ENCODE measurements at regions not wholly inside any gene's neighbourhood (a gene's known extent, or its start where the extent isn't known, plus 50 kb on each side); places are given as distances from the start of the nearest gene placed in this dataset.

DNA sequence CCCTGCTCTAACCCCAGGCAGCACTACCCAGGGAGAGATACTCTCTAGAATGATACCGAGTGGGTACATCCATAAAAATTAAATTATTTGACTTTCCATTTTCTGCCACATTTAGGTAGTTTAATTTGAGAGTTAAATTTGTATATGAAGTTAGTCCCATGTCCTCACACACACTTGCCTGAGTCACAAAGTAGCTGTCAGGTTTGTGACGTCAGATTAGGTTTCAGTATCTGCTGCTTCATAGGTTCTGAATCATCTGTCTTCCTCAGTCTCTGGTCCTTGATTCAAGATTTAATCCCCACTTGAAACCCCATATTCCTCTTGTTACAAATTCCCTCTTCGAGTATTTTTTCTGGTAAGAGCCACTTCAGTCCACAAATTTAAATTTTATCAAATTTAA, 738.6 kb upstream of the FAM98A start:
- DNase-seq (no peak), ATAC-seq (no peak)
- no peak overlapping the region for H3K4me3 ChIP-seq
- H3K27me3 ChIP-seq: no peaks in the 10 kb centered on the region
- intact Hi-C loops (cut with DNase I): no loop called here
- H3K27ac ChIP-seq: no peak overlapping the region
- no peaks in the 10 kb centered on the region for H3K9me3 ChIP-seq
- no peaks in the 10 kb centered on the region for H3K4me1 ChIP-seq
- WGBS (ENCODE audit: insufficient coverage, low coverage, low lambda C conversion rate, missing lambda C conversion rate): 58% methylated on average over 3 of the region's 3 CpGs
- no peaks in the 10 kb centered on the region for H3K36me3 ChIP-seq
- no peak for TF ChIP-seq POLR2A (IDR thresholded peaks at IDR 0.05)
- TF ChIP-seq, protein P1, sequence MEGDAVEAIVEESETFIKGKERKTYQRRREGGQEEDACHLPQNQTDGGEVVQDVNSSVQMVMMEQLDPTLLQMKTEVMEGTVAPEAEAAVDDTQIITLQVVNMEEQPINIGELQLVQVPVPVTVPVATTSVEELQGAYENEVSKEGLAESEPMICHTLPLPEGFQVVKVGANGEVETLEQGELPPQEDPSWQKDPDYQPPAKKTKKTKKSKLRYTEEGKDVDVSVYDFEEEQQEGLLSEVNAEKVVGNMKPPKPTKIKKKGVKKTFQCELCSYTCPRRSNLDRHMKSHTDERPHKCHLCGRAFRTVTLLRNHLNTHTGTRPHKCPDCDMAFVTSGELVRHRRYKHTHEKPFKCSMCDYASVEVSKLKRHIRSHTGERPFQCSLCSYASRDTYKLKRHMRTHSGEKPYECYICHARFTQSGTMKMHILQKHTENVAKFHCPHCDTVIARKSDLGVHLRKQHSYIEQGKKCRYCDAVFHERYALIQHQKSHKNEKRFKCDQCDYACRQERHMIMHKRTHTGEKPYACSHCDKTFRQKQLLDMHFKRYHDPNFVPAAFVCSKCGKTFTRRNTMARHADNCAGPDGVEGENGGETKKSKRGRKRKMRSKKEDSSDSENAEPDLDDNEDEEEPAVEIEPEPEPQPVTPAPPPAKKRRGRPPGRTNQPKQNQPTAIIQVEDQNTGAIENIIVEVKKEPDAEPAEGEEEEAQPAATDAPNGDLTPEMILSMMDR (IDR thresholded peaks at IDR 0.05): no peak

DNA sequence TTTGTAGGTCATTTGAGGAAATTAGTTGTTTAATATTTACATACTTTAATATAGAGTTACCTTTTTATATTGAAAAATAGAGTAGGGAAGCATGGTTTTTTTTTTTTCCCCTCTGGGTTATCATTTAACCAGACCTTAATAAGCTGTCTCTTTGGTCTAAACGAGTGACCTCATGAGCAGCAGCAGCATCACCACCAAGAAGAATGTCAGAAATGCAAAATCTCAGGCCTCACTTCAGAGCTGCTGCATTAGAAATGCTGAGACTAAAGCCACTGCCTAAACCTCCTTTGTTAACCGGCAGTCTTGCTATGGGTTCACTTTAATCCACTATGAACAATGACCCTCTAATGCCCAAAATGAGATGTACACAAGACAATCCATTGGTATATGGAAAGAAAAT, 733.7 kb upstream of the FAM98A start:
- Histone ChIP-seq H3K4me1 (no peaks in the 10 kb centered on the region), H3K4me3 (no peak overlapping the region), H3K27ac (no peak overlapping the region), H3K9me3 (no peaks in the 10 kb centered on the region), H3K27me3 (no peaks in the 10 kb centered on the region), H3K36me3 (no peaks in the 10 kb centered on the region)
- intact Hi-C loops (cut with DNase I): no loop called here
- ATAC-seq: no peak
- no peak for DNase-seq
- WGBS (ENCODE audit: insufficient coverage, low coverage, low lambda C conversion rate, missing lambda C conversion rate): 57% methylated on average over 2 of the region's 2 CpGs
- TF ChIP-seq POLR2A (IDR thresholded peaks at IDR 0.05): no peak
- TF ChIP-seq, protein P1 (IDR thresholded peaks at IDR 0.05): no peak

DNA sequence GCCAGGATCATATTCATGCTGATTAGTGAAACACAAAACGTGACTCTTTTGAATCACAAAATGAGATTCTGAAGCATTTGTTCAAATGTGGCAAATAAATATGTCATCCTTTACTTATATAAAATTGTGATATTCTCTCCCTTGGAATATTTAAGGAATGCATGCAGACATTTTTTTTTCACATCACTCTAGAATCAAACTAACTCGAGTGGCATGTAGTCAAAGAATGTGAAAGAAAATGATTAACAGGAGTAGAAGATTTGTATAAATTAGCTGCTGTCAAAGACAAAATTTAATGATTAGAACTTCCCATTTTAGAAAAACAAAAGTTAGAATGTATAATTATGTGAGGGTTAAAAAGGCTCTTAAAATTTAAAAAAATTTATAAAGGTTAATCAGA, 721.0 kb upstream of the FAM98A start:
- no peak overlapping the region for H3K27ac ChIP-seq
- 38% methylated on average over 2 of the region's 2 CpGs for WGBS (ENCODE audit: insufficient coverage, low coverage, low lambda C conversion rate, missing lambda C conversion rate)
- H3K27me3 ChIP-seq: no peaks in the 10 kb centered on the region
- no peaks in the 10 kb centered on the region for H3K4me1 ChIP-seq
- TF ChIP-seq, protein P1 (IDR thresholded peaks at IDR 0.05): no peak
- no peak for TF ChIP-seq POLR2A (IDR thresholded peaks at IDR 0.05)
- ATAC-seq (no peak), DNase-seq (no peak)
- no peaks in the 10 kb centered on the region for H3K9me3 ChIP-seq
- no peaks in the 10 kb centered on the region for H3K36me3 ChIP-seq
- intact Hi-C loops (cut with DNase I): no loop called here
- H3K4me3 ChIP-seq: no peak overlapping the region

- DNase-seq (no peak), ATAC-seq (no peak)
- no peak overlapping the region for H3K4me3 ChIP-seq
- H3K9me3 ChIP-seq: no peaks in the 10 kb centered on the region
- H3K27ac ChIP-seq: no peak overlapping the region
- TF ChIP-seq, protein P1 (IDR thresholded peaks at IDR 0.05): no peak
- TF ChIP-seq POLR2A (IDR thresholded peaks at IDR 0.05): no peak
- no peaks in the 10 kb centered on the region for H3K36me3 ChIP-seq
- H3K4me1 ChIP-seq: no peaks in the 10 kb centered on the region
- intact Hi-C loops (cut with DNase I): no loop called here
- H3K27me3 ChIP-seq: no peaks in the 10 kb centered on the region
- WGBS (ENCODE audit: insufficient coverage, low coverage, low lambda C conversion rate, missing lambda C conversion rate): 45% methylated on average over 3 of the region's 3 CpGs
These were observed 718.7 kb upstream of the FAM98A start for GRCh38 chr2:34317797-34318196.

DNA sequence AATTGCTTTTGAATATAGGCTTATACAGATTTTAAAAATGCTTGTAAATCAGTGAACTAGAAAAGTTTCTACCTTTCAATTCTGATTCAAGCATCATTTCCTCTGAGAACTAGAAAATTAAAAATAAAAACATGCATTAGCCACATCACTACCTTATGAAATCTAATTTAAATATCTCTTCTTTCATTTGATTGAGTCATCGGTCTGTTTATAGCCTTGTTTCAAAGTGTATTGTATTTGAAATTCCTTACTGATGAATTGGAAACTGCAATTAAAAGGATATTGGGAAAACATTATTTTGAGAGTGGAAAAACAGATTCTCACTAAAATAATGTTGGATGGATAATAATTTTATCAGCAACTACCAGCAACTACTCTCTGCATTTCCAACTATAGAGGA, 717.7 kb upstream of the FAM98A start:
- H3K27me3 ChIP-seq: no peaks in the 10 kb centered on the region
- no peak overlapping the region for H3K4me3 ChIP-seq
- intact Hi-C loops (cut with DNase I): no loop called here
- no peak overlapping the region for H3K27ac ChIP-seq
- no peaks in the 10 kb centered on the region for H3K36me3 ChIP-seq
- no peak for ATAC-seq
- H3K9me3 ChIP-seq: no peaks in the 10 kb centered on the region
- DNase-seq: no peak
- TF ChIP-seq, protein P1 (IDR thresholded peaks at IDR 0.05): no peak
- TF ChIP-seq POLR2A (IDR thresholded peaks at IDR 0.05): no peak
- WGBS (ENCODE audit: insufficient coverage, low coverage, low lambda C conversion rate, missing lambda C conversion rate): 75% methylated on average over 1 of the region's 1 CpG
- no peaks in the 10 kb centered on the region for H3K4me1 ChIP-seq

All from right lobe of liver (tissue), 6 donors.